Renal pelvis (tissue), 1 donor: ENCODE measurements at regions not wholly inside any gene's neighbourhood (a gene's known extent, or its start where the extent isn't known, plus 50 kb on each side); places are given as distances from the start of the nearest gene placed in this dataset.
A peak's percentile ranks its signal among the peaks of the same experiment; 100 is the strongest.
"Not testable (repeated sequence)": the region's sequence is repeated elsewhere in the genome, so short reads cannot be mapped to it uniquely, and the experiment has no call there.

Experiments used
- DNase-seq: peaks from one replicate; pipeline ENCODE4 v3.0.0-alpha.2; 2013

- no peak for DNase-seq
These were observed 161.0 kb downstream of the CPEB2 start for GRCh38 chr4:15163284-15163645.

- no peak for DNase-seq
These were observed 162.3 kb downstream of the CPEB2 start for GRCh38 chr4:15164571-15164970.

- DNase-seq = no peak
These were observed 165.5 kb downstream of the CPEB2 start for GRCh38 chr4:15167743-15168142.

GRCh38 chr4:15168759-15169158 lies 166.5 kb downstream of the CPEB2 start:
- no peak for DNase-seq

- no peak for DNase-seq
These were observed 169.4 kb downstream of the CPEB2 start for GRCh38 chr4:15171725-15172124.

GRCh38 chr4:15173251-15173650 lies 171.0 kb downstream of the CPEB2 start:
- no peak for DNase-seq

- DNase-seq = not testable (repeated sequence)
These were observed 171.9 kb downstream of the CPEB2 start for GRCh38 chr4:15174168-15174567.

GRCh38 chr4:15179842-15180241 lies 177.6 kb downstream of the CPEB2 start:
- DNase-seq = not testable (repeated sequence)

- DNase-seq = no peak
These were observed 180.4 kb downstream of the CPEB2 start for GRCh38 chr4:15182600-15183220.

GRCh38 chr4:15186149-15186548 lies 183.9 kb downstream of the CPEB2 start:
- DNase-seq = no peak

GRCh38 chr4:15186806-15187205 lies 184.5 kb downstream of the CPEB2 start:
- no peak for DNase-seq

GRCh38 chr4:15188605-15189539 lies 186.6 kb downstream of the CPEB2 start:
- no peak for DNase-seq

- DNase-seq = no peak
These were observed 192.2 kb downstream of the CPEB2 start for GRCh38 chr4:15194520-15194919.

GRCh38 chr4:15197005-15197404 lies 194.7 kb downstream of the CPEB2 start:
- DNase-seq = peak; percentile 7

- peak; percentile 23 for DNase-seq
These were observed 195.9 kb downstream of the CPEB2 start for GRCh38 chr4:15198070-15198727.

GRCh38 chr4:15201782-15202181 lies 199.5 kb downstream of the CPEB2 start:
- DNase-seq = no peak

GRCh38 chr4:15202481-15202880 lies 200.2 kb downstream of the CPEB2 start:
- no peak for DNase-seq

- not testable (repeated sequence) for DNase-seq
These were observed 204.2 kb downstream of the CPEB2 start for GRCh38 chr4:15206526-15206925.

GRCh38 chr4:15213302-15213970 lies 211.2 kb downstream of the CPEB2 start:
- no peak for DNase-seq

GRCh38 chr4:15215109-15215508 lies 212.7 kb upstream of the C1QTNF7 start:
- no peak for DNase-seq

- no peak for DNase-seq
These were observed 201.6 kb upstream of the C1QTNF7 start for GRCh38 chr4:15226203-15226602.
